ES-I3 (cell line): ENCODE measurements at regions not wholly inside any gene's neighbourhood (a gene's known extent, or its start where the extent isn't known, plus 50 kb on each side); places are given as distances from the start of the nearest gene placed in this dataset.
"Not testable (repeated sequence)": the region's sequence is repeated elsewhere in the genome, so short reads cannot be mapped to it uniquely, and the experiment has no call there.

ENCODE experiments used
- H3K36me3 ChIP-seq: 2 replicates; pipeline ENCODE4 v1.6.1; 2013; ENCODE audit warnings: mild to moderate bottlenecking, low read length, control low read depth, moderate library complexity; ENCODE audit not compliant: insufficient read depth
- H3K4me1 ChIP-seq: 2 replicates; pipeline ENCODE4 v1.6.1; 2013; ENCODE audit warnings: mild to moderate bottlenecking, control low read depth, low read length; ENCODE audit not compliant: insufficient read depth
- H3K9ac ChIP-seq: 2 replicates; pipeline ENCODE4 v1.6.1; 2013; ENCODE audit warnings: low read depth, mild to moderate bottlenecking, low read length, moderate library complexity
- H3K9me3 ChIP-seq: 2 replicates; pipeline ENCODE4 v1.6.1; 2013; ENCODE audit warnings: mild to moderate bottlenecking, low read length, moderate library complexity; ENCODE audit not compliant: control insufficient read depth, insufficient read depth

- peak overlapping the region; percentile 89 for H3K9ac ChIP-seq
Observed at GRCh38 chr6:26224547-26224912, 137.3 kb downstream of the HFE start.

GRCh38 chr6:26224940-26225847 lies 138.0 kb downstream of the HFE start:
- Histone ChIP-seq H3K9me3 (no peaks in the 10 kb centered on the region), H3K4me1 (peaks cover 4% of the 10 kb centered on the region), H3K9ac (peak overlapping the region; percentile 89), H3K36me3 (no peaks in the 10 kb centered on the region)

More at GRCh38 chr6:26224547-26224912, 137.3 kb downstream of the HFE start:
- Histone ChIP-seq H3K9me3 (no peaks in the 10 kb centered on the region), H3K4me1 (peaks cover 8% of the 10 kb centered on the region), H3K36me3 (no peaks in the 10 kb centered on the region)

- H3K9me3 ChIP-seq, result no peaks in the 10 kb centered on the region
- H3K4me1 ChIP-seq, result peaks cover 3% of the 10 kb centered on the region; the same call in 1 of the 2 replicates
- peak overlapping the region; percentile 89 for H3K9ac ChIP-seq
Observed at GRCh38 chr6:26225848-26226578, 138.8 kb downstream of the HFE start.

GRCh38 chr6:26226579-26226967 lies 138.4 kb upstream of the BTN3A2 start:
- Histone ChIP-seq H3K4me1 (peaks cover 3% of the 10 kb centered on the region; the same call in 1 of the 2 replicates), H3K36me3 (no peaks in the 10 kb centered on the region), H3K9ac (peak overlapping the region; percentile 36), H3K9me3 (no peaks in the 10 kb centered on the region)

More at GRCh38 chr6:26225848-26226578, 138.8 kb downstream of the HFE start:
- no peaks in the 10 kb centered on the region for H3K36me3 ChIP-seq

GRCh38 chr6:26230351-26230750 lies 134.6 kb upstream of the BTN3A2 start:
- H3K9me3 ChIP-seq, result no peaks in the 10 kb centered on the region

GRCh38 chr6:26231006-26231587 lies 133.9 kb upstream of the BTN3A2 start:
- H3K9me3 ChIP-seq, result no peaks in the 10 kb centered on the region
- no peaks in the 10 kb centered on the region for H3K36me3 ChIP-seq
- no peaks in the 10 kb centered on the region for H3K4me1 ChIP-seq
- H3K9ac ChIP-seq, result no peak overlapping the region

More at GRCh38 chr6:26230351-26230750, 134.6 kb upstream of the BTN3A2 start:
- H3K9ac ChIP-seq, result no peak overlapping the region
- no peaks in the 10 kb centered on the region for H3K4me1 ChIP-seq
- H3K36me3 ChIP-seq, result no peaks in the 10 kb centered on the region

GRCh38 chr6:26232306-26232939 lies 132.6 kb upstream of the BTN3A2 start:
- no peaks in the 10 kb centered on the region for H3K9me3 ChIP-seq
- peak overlapping the region; percentile 93 for H3K9ac ChIP-seq
- H3K4me1 ChIP-seq, result no peaks in the 10 kb centered on the region
- H3K36me3 ChIP-seq, result no peaks in the 10 kb centered on the region

- Histone ChIP-seq H3K4me1 (no peaks in the 10 kb centered on the region), H3K9ac (peak overlapping the region; percentile 93), H3K36me3 (no peaks in the 10 kb centered on the region), H3K9me3 (no peaks in the 10 kb centered on the region)
Observed at GRCh38 chr6:26232940-26233648, 131.9 kb upstream of the BTN3A2 start.

GRCh38 chr6:26233649-26234420 lies 131.2 kb upstream of the BTN3A2 start:
- no peaks in the 10 kb centered on the region for H3K9me3 ChIP-seq
- H3K9ac ChIP-seq, result peak overlapping the region; percentile 93
- H3K4me1 ChIP-seq, result no peaks in the 10 kb centered on the region
- H3K36me3 ChIP-seq, result no peaks in the 10 kb centered on the region

GRCh38 chr6:26234421-26235301 lies 130.3 kb upstream of the BTN3A2 start:
- Histone ChIP-seq H3K36me3 (no peaks in the 10 kb centered on the region), H3K9ac (peak overlapping the region; percentile 93), H3K9me3 (no peaks in the 10 kb centered on the region), H3K4me1 (no peaks in the 10 kb centered on the region)

- Histone ChIP-seq H3K36me3 (no peaks in the 10 kb centered on the region), H3K9me3 (no peaks in the 10 kb centered on the region), H3K9ac (peak overlapping the region; percentile 93), H3K4me1 (no peaks in the 10 kb centered on the region)
Observed at GRCh38 chr6:26235302-26235670, 129.7 kb upstream of the BTN3A2 start.

GRCh38 chr6:26239415-26239814 lies 125.6 kb upstream of the BTN3A2 start:
- H3K36me3 ChIP-seq, H3K9me3 ChIP-seq: not testable (repeated sequence)
- H3K9ac ChIP-seq, result peak overlapping the region; percentile 99; the same call in 1 of the 2 replicates
- H3K4me1 ChIP-seq, result peaks cover 17% of the 10 kb centered on the region
